GM18861 (cell line): ENCODE measurements at regions not wholly inside any gene's neighbourhood (a gene's known extent, or its start where the extent isn't known, plus 50 kb on each side); places are given as distances from the start of the nearest gene placed in this dataset.

Experiments
- ATAC-seq: cut with Tn5 transposase; IDR thresholded peaks from one replicate; pipeline ENCODE4 v1.9.1; 2021; ENCODE audit not compliant: unreplicated experiment

DNA sequence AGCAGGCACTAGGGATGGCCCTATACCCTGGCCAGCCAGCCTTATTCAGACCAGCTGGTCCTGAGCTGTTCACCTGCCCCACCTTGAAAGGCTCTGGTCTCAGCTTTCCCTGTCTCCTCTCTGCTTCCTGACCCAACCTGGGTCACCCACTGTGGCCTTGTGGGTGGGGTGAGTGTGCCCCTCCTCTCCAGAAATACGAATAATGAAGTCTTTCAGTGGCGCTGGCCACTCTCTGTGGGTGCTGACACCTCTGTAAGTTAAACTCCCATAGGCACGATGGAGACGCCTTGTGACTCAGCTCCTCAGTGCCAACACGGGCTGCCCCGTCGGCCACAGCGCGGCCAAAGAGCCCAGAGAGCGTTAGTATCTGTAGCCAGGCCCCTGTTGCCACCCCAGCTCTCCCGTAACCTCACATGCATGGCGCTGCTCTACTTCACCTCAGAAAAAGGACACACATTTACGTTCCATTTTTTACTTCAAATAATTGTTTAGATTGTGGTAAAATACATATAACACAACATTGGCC, 74.6 kb upstream of the SEPTIN5 start:
- no peak for ATAC-seq

DNA sequence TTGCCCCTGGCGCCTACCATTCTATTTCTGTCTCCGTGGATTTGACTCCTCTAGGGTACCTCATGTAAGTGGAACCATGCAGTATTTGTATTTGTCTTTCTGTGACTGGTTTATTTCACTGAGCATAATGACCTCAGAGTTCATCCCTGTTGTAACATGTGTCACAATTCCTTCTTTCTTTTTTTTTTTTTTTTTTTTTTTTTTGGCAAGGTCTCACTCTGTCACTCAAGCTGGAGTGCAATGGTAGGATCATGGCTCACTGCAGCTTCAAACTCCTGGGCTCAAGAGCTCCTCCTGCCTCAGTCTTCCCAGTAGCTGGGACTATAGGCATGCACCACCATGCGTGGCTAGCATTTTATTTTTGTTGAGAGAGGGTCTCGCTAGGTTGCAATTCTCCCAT, 74.0 kb upstream of the SEPTIN5 start:
- no peak for ATAC-seq

DNA sequence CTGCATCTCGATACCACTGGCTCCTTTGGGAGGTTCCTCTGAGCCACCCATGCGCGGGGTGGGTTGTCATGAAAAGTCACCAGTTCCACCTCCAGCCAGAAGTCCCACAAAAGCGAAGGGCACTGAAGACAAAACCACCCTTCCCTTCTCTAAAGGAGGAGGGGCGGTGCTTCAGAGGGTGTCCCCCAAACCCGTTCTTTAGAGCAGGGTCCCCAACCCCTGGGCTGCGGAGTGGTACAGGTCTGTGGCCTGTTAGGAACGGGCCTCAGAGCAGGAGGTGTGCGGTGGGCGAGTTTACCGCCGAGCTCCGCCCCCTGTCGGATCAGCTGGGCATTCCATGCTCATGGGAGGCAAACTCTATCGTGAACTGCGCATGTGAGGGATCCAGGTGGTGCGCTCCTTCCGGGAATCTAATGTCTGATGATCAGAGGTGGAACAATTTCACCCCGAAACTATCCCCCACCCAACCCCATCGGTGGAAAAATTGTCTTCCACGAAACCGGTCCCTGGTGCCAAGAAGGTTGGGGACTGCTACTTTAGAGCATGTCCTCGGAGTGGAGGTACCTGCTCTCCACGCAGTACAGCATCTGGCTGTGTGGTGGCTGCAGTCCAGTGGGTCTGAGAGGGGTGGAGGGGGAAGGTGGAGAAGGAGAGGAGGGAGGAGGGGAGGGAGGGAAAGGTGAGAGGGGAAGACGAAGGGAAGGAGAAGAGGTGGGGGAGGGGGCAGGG, 72.9 kb upstream of the SEPTIN5 start:
- no peak for ATAC-seq

DNA sequence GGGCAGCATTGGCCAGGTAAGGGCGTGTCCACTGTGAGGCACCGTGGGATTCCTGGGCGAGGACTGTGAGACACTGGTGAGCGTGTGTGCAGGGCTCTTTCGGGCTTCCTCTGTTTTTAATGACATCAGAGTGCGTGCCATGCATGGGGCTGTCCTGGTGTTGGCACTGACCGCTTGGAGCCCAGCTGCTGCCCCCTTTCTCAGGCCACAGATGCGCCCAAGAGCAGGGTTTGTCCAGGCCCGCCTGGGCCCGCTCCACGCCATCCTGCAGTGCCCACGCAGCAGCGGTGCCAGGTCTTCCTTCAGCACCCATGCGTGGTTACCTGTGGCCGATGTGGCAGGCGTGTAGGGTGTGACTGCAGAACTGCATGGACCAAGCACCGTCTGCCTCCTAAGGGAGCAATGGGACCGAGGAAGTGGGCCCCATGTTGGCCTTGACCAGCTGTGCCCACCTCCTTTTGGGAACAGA, 72.3 kb upstream of the SEPTIN5 start:
- no peak for ATAC-seq

DNA sequence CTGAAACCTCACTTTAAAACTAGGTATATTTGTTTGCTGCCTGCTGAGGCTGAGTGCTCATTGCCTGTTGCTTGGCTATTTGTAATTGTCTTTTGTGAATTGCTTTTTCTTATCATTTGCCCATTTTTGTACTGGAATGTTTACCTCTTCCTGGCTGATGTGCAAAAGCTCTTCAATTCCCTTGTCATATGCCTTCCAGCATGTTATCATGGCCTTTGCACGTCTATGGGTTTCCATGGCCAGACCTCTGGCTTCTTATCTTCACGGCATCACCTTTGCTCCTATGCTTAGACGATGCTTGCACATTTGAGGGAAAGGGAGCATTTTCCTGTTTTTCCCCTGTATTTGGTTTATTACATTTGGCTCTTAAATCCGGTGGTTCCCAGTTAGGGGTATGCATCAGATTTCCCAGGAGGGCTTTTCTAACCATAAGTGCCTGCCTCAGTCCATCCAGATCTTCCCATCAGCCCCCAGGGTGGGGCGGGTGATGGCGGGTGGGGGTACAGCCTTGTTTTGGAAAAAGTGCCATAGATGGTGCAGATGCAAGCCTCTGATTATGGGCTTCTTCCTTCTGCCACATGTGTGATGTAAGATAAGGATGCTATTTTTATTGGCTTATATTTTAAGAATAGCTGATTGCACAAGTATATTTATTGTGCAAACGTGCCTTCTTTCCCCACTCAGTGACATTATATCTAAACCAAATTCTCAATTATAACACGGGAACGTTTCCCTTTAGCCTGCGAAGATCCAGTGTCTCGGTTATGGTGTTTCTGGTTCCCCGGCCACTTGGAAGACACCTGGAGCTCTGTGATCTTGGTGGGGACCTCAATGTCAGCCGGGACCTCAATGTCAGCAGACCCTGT, 70.6 kb upstream of the SEPTIN5 start:
- no peak for ATAC-seq

- no peak for ATAC-seq
Measured at GRCh38 chr22:19644314-19645223, 69.7 kb upstream of the SEPTIN5 start.

GRCh38 chr22:19645391-19645790, 68.9 kb upstream of the SEPTIN5 start:
- ATAC-seq, result no peak

DNA sequence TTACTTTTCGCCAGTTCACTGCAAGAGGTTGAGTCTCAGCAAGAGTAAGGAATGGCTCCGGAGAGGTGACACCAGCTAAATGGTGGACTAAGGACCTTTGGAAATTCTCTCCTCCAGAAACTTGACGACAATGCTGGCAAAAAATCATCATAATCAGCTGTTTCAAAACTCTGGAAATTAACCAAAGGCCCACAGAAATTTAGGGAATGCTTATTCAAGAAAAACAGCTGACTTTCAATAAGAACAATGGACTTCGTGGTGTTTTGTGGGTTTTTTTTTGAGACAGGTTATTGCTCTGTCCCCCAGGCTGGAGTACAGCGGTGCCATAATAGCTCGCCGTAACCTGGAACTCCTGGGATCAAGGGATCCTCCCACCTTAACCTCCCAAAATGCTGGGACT, 68.4 kb upstream of the SEPTIN5 start:
- no peak for ATAC-seq

DNA sequence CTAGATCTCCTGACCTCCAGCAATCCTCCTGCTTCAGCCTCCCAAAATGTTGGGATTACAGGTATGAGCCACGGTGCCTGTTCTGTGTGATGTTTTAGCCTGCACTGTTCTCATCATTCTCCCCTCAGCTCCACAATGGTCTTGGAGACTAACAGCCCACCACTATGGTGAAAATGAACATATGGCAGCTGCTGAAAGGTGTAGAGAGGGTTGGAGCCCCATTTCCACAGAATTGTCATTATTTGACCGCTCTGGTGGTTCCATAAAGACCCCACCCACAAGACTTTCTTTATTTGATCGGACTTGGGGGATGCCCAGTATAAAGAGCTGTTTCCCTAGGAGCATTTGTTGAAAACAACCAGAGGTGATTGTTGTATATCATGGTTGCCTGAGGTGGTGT, 67.9 kb upstream of the SEPTIN5 start:
- ATAC-seq, result no peak

DNA sequence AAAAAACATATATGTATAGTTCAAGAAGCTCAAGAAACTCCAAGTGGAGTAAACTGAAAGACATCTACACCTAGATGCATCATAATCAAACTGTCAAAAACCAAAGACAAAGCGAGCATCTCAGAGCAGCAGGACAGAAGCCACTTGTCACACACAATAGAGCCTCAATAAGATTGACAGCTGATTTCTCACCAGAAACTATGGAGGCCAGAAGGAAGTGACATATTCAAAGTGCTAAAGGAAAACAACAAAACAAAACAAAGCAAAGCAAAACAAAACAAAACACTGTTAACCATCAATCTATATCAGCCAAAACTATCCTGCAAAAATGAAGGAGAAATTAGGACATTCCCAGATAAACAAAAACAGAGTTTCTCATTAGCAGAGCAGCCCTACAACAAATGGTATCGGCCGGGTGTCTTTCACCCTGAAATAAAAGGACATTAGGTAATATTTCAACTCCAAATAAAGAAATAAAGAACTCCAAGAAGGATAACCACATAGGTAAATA, 65.8 kb upstream of the SEPTIN5 start:
- no peak for ATAC-seq

DNA sequence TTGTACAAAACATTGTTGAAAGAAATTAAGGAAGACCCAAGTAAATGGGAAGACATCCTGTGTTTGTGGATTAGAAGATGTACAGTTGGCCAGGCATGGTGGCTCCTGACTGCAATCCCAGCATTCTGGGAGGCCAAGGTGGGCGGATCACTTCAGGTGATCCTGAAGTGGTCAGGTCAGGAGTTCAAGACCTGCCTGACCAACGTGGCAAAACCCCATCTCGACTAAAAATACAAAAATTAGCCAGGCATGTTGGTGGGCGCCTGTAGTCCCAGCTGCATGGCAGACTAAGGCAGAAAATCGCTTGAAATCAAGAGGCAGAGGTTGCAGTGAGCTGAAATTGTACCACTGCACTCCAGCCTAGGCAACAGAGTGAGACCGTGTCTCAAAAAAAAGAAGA, 62.0 kb upstream of the SEPTIN5 start:
- no peak for ATAC-seq

DNA sequence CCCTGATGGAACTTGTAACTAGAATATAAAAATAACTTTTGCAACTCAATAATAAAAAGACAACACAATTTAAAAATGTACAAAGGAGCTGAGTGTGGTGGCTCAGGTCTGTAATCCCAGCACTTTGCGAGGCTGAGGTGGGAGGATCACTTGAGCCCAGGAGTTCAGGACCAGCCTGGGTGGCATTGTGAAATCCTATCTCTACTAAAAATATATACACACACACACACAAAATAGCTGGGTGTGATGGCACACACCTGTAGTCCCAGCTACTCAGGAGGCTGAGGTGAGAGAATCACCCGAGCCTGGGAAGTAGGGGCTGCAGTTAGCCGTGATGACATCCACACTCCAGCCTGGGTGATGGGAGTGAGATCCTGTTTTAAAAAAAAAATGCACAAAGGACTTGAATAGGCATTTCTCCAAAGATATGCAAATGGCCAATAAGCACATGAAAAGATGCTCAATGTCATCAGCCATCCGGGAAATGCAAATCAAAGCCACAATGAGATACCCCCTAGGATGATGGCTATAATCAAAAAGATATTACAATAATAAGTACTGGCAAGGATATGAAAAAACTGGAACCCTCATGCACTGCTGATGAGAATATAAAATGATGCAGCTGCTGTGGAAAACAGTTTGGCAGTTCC, 59.8 kb upstream of the SEPTIN5 start:
- ATAC-seq, result no peak

GRCh38 chr22:19655399-19655798, 58.9 kb upstream of the SEPTIN5 start:
- no peak for ATAC-seq

- ATAC-seq, result no peak
Measured at GRCh38 chr22:19656541-19657251, 57.6 kb upstream of the SEPTIN5 start.

GRCh38 chr22:19657252-19658056, 56.8 kb upstream of the SEPTIN5 start:
- no peak for ATAC-seq

GRCh38 chr22:19658057-19658966, 56.0 kb upstream of the SEPTIN5 start:
- no peak for ATAC-seq

DNA sequence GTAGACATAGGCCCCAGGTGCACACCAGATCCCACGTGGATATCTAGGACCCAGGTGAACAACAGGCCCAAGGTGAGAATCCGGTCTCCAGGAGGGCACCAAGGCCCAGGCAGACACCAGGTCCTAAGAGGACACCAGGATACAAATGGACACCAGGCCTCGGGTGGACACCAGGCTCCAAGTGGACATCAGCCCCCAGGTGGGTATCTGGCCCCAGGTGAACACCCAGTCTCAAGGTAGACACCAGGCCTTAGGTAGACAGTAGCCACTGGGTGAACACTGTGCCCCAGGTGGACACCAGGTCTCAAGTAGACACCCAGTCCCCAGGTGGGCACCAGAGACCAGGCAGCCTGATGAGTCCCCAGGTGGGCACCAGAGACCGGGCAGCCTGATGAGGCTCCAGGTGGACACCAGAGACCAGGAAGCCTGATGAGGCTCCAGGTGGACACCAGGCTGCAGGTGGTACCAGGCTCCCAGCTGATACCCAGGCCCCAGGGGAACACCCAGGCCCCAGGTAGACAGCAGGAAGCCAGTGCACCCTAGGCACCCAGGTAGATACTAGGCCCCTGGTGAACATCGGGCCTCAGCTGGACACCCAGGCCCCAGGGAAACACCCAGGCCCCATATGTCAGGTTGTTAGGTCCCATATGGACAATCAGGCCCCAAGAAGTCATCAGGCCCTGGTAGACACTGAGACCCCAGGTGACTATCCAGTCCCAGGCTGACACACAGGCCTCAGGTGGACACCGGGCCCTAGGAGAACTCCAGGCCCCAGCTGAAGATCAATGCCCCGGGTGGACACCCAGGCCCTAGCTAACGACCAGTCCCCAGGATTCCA, 55.1 kb upstream of the SEPTIN5 start:
- no peak for ATAC-seq
